ENCODE measurements at regions not wholly inside any gene's neighbourhood (a gene's known extent, or its start where the extent isn't known, plus 50 kb on each side); places are given as distances from the start of the nearest gene placed in this dataset.
A peak's percentile ranks its signal among the peaks of the same experiment; 100 is the strongest.

- DNase-seq (ENCODE audit: low read depth): no peak
Measured at GRCh38 chr18:28716338-28716737, 539.4 kb upstream of the CDH2 start.

GRCh38 chr18:28715206-28715605 is 538.3 kb upstream of the CDH2 start:
- no peak for DNase-seq (ENCODE audit: low read depth)

- DNase-seq (ENCODE audit: low read depth): no peak
Measured at GRCh38 chr18:28714498-28714897, 537.6 kb upstream of the CDH2 start.

GRCh38 chr18:28712796-28713425 is 536.0 kb upstream of the CDH2 start:
- DNase-seq (ENCODE audit: low read depth): no peak

GRCh38 chr18:28712172-28712571 is 535.2 kb upstream of the CDH2 start:
- DNase-seq (ENCODE audit: low read depth): no peak

- no peak for DNase-seq (ENCODE audit: low read depth)
Measured at GRCh38 chr18:28711096-28711495, 534.2 kb upstream of the CDH2 start.

- DNase-seq (ENCODE audit: low read depth): no peak
Measured at GRCh38 chr18:28707006-28707405, 530.1 kb upstream of the CDH2 start.

GRCh38 chr18:28706397-28706796 is 529.5 kb upstream of the CDH2 start:
- no peak for DNase-seq (ENCODE audit: low read depth)

GRCh38 chr18:28705482-28705881 is 528.6 kb upstream of the CDH2 start:
- no peak for DNase-seq (ENCODE audit: low read depth)

GRCh38 chr18:28692337-28692736 is 515.4 kb upstream of the CDH2 start:
- no peak for DNase-seq (ENCODE audit: low read depth)

- DNase-seq (ENCODE audit: low read depth): no peak
Measured at GRCh38 chr18:28691496-28691840, 514.5 kb upstream of the CDH2 start.

GRCh38 chr18:28690836-28691495 is 514.0 kb upstream of the CDH2 start:
- DNase-seq (ENCODE audit: low read depth): no peak

GRCh38 chr18:28690100-28690499 is 513.2 kb upstream of the CDH2 start:
- no peak for DNase-seq (ENCODE audit: low read depth)

- no peak for DNase-seq (ENCODE audit: low read depth)
Measured at GRCh38 chr18:28689588-28689987, 512.7 kb upstream of the CDH2 start.

GRCh38 chr18:28684746-28685355 is 507.9 kb upstream of the CDH2 start:
- no peak for DNase-seq (ENCODE audit: low read depth)

- DNase-seq (ENCODE audit: low read depth): no peak
Measured at GRCh38 chr18:28682912-28683311, 506.0 kb upstream of the CDH2 start.

GRCh38 chr18:28669165-28669564 is 492.2 kb upstream of the CDH2 start:
- no peak for DNase-seq (ENCODE audit: low read depth)

GRCh38 chr18:28666216-28666615 is 489.3 kb upstream of the CDH2 start:
- peak; percentile 1 for DNase-seq (ENCODE audit: low read depth)

- peak; percentile 8 for DNase-seq (ENCODE audit: low read depth)
Measured at GRCh38 chr18:28657961-28658360, 481.0 kb upstream of the CDH2 start.

GRCh38 chr18:28652654-28653053 is 475.7 kb upstream of the CDH2 start:
- DNase-seq (ENCODE audit: low read depth): no peak

- no peak for DNase-seq (ENCODE audit: low read depth)
Measured at GRCh38 chr18:28651298-28651697, 474.4 kb upstream of the CDH2 start.

GRCh38 chr18:28650860-28651259 is 473.9 kb upstream of the CDH2 start:
- no peak for DNase-seq (ENCODE audit: low read depth)

GRCh38 chr18:28647961-28648360 is 471.0 kb upstream of the CDH2 start:
- no peak for DNase-seq (ENCODE audit: low read depth)

GRCh38 chr18:28637897-28638296 is 461.0 kb upstream of the CDH2 start:
- DNase-seq (ENCODE audit: low read depth): no peak
